ENCODE measurements at regions not wholly inside any gene's neighbourhood (a gene's known extent, or its start where the extent isn't known, plus 50 kb on each side); places are given as distances from the start of the nearest gene placed in this dataset.

- H3K27me3 ChIP-seq: no peaks in the 10 kb centered on the region
- no peaks in the 10 kb centered on the region for H3K4me1 ChIP-seq
- no peak for TF ChIP-seq CTCF (IDR thresholded peaks at IDR 0.05)
- intact Hi-C loops (cut with DNase I): no loop called here
- no peak overlapping the region for H3K4me3 ChIP-seq
- no peak for DNase-seq
- no peaks in the 10 kb centered on the region for H3K9me3 ChIP-seq
- H3K36me3 ChIP-seq: no peaks in the 10 kb centered on the region
- ATAC-seq: no peak
- H3K27ac ChIP-seq: no peak overlapping the region
- 63 to 72% methylated on average over 4 of the region's 4 CpGs for WGBS, 2 donors
Observed at GRCh38 chr1:237972186-237972585, 81.5 kb upstream of the ZP4 start.

- DNase-seq (no peak), ATAC-seq (no peak)
- H3K4me1 ChIP-seq: no peaks in the 10 kb centered on the region
- intact Hi-C loops (cut with DNase I): no loop called here
- H3K9me3 ChIP-seq: no peaks in the 10 kb centered on the region
- no peak overlapping the region for H3K4me3 ChIP-seq
- H3K36me3 ChIP-seq: no peaks in the 10 kb centered on the region
- WGBS, 2 donors: 86 to 89% methylated on average over 2 of the region's 2 CpGs
- no peak overlapping the region for H3K27ac ChIP-seq
- TF ChIP-seq CTCF (IDR thresholded peaks at IDR 0.05): no peak
- H3K27me3 ChIP-seq: no peaks in the 10 kb centered on the region
Observed at GRCh38 chr1:237962985-237963384, 72.3 kb upstream of the ZP4 start.

GRCh38 chr1:237961754-237962153, 71.0 kb upstream of the ZP4 start:
- Histone ChIP-seq H3K4me3 (no peak overlapping the region), H3K9me3 (no peaks in the 10 kb centered on the region), H3K4me1 (no peaks in the 10 kb centered on the region), H3K36me3 (no peaks in the 10 kb centered on the region), H3K27me3 (peaks cover 0 to 7% (median 0%) of the 10 kb centered on the region in 7 donors), H3K27ac (no peak overlapping the region)
- WGBS, 2 donors: 29 to 58% methylated on average over 1 of the region's 1 CpG
- DNase-seq (no peak), ATAC-seq (no peak)
- intact Hi-C loops (cut with DNase I): no loop called here
- no peak for TF ChIP-seq CTCF (IDR thresholded peaks at IDR 0.05)

GRCh38 chr1:237959838-237960237, 69.1 kb upstream of the ZP4 start:
- DNase-seq: no peak
- Histone ChIP-seq H3K27ac (no peak overlapping the region), H3K4me3 (no peak overlapping the region), H3K9me3 (no peaks in the 10 kb centered on the region), H3K27me3 (peaks cover 0 to 13% (median 0%) of the 10 kb centered on the region in 7 donors), H3K4me1 (no peaks in the 10 kb centered on the region), H3K36me3 (no peaks in the 10 kb centered on the region)
- intact Hi-C loops (cut with DNase I): no loop called here
- no peak for ATAC-seq
- no peak for TF ChIP-seq CTCF (IDR thresholded peaks at IDR 0.05)

- no peak overlapping the region for H3K27ac ChIP-seq
- peaks cover 0 to 5% (median 0%) of the 10 kb centered on the region in 11 donors for H3K9me3 ChIP-seq
- no peak for DNase-seq
- no peak for ATAC-seq
- intact Hi-C loops (cut with DNase I): no loop called here
- 73 to 78% methylated on average over 7 of the region's 7 CpGs for WGBS, 2 donors
- no peak for TF ChIP-seq CTCF (IDR thresholded peaks at IDR 0.05)
- H3K4me3 ChIP-seq: no peak overlapping the region
- H3K27me3 ChIP-seq: peaks cover 0 to 13% (median 0%) of the 10 kb centered on the region in 7 donors
- no peaks in the 10 kb centered on the region for H3K4me1 ChIP-seq
- no peaks in the 10 kb centered on the region for H3K36me3 ChIP-seq
Observed at GRCh38 chr1:237953238-237953637, 62.5 kb upstream of the ZP4 start.

Data from heart right ventricle (tissue), 16 donors.